ENCODE measurements at regions not wholly inside any gene's neighbourhood (a gene's known extent, or its start where the extent isn't known, plus 50 kb on each side); places are given as distances from the start of the nearest gene placed in this dataset.
"Not testable (repeated sequence)": the region's sequence is repeated elsewhere in the genome, so short reads cannot be mapped to it uniquely, and the experiment has no call there.

- not testable (repeated sequence) for H3K9me3 ChIP-seq (ENCODE audit: control insufficient read depth, low read length); H3K27me3 ChIP-seq (replicated peaks; ENCODE audit: control insufficient read depth, insufficient read depth, low read length, poor library complexity, severe bottlenecking); H3K4me1 ChIP-seq (ENCODE audit: control insufficient read depth, insufficient read depth, low read length, poor library complexity, severe bottlenecking); H3K36me3 ChIP-seq (ENCODE audit: control insufficient read depth, insufficient read depth, low read length); H3K4me3 ChIP-seq (ENCODE audit: insufficient read depth, low read depth, low read length, poor library complexity, severe bottlenecking); H3K27ac ChIP-seq (ENCODE audit: insufficient read depth, low read length, poor library complexity, severe bottlenecking); DNase-seq
Observed at GRCh38 chr12:31791265-31791664, 62.4 kb upstream of the AMN1 start.

GRCh38 chr12:31790759-31791158, 61.9 kb upstream of the AMN1 start:
- Histone ChIP-seq H3K4me1 (ENCODE audit: control insufficient read depth, insufficient read depth, low read length, poor library complexity, severe bottlenecking) (no peaks in the 10 kb centered on the region), H3K27ac (ENCODE audit: insufficient read depth, low read length, poor library complexity, severe bottlenecking) (no peak overlapping the region), H3K4me3 (ENCODE audit: insufficient read depth, low read depth, low read length, poor library complexity, severe bottlenecking) (no peak overlapping the region), H3K9me3 (ENCODE audit: control insufficient read depth, low read length) (no peaks in the 10 kb centered on the region), H3K27me3 (replicated peaks; ENCODE audit: control insufficient read depth, insufficient read depth, low read length, poor library complexity, severe bottlenecking) (no peaks in the 10 kb centered on the region), H3K36me3 (ENCODE audit: control insufficient read depth, insufficient read depth, low read length) (no peaks in the 10 kb centered on the region)
- DNase-seq, result no peak

- no peaks in the 10 kb centered on the region for H3K36me3 ChIP-seq (ENCODE audit: control insufficient read depth, insufficient read depth, low read length)
- H3K4me1 ChIP-seq (ENCODE audit: control insufficient read depth, insufficient read depth, low read length, poor library complexity, severe bottlenecking), result no peaks in the 10 kb centered on the region
- H3K4me3 ChIP-seq (ENCODE audit: insufficient read depth, low read depth, low read length, poor library complexity, severe bottlenecking), result no peak overlapping the region
- DNase-seq, result no peak
- no peaks in the 10 kb centered on the region for H3K9me3 ChIP-seq (ENCODE audit: control insufficient read depth, low read length)
- H3K27me3 ChIP-seq (replicated peaks; ENCODE audit: control insufficient read depth, insufficient read depth, low read length, poor library complexity, severe bottlenecking), result no peaks in the 10 kb centered on the region
- H3K27ac ChIP-seq (ENCODE audit: insufficient read depth, low read length, poor library complexity, severe bottlenecking), result no peak overlapping the region
Observed at GRCh38 chr12:31785318-31785717, 56.5 kb upstream of the AMN1 start.

GRCh38 chr12:31783996-31784645, 55.3 kb upstream of the AMN1 start:
- Histone ChIP-seq H3K4me1 (ENCODE audit: control insufficient read depth, insufficient read depth, low read length, poor library complexity, severe bottlenecking) (no peaks in the 10 kb centered on the region), H3K27me3 (replicated peaks; ENCODE audit: control insufficient read depth, insufficient read depth, low read length, poor library complexity, severe bottlenecking) (no peaks in the 10 kb centered on the region), H3K9me3 (ENCODE audit: control insufficient read depth, low read length) (no peaks in the 10 kb centered on the region), H3K27ac (ENCODE audit: insufficient read depth, low read length, poor library complexity, severe bottlenecking) (no peak overlapping the region), H3K4me3 (ENCODE audit: insufficient read depth, low read depth, low read length, poor library complexity, severe bottlenecking) (no peak overlapping the region), H3K36me3 (ENCODE audit: control insufficient read depth, insufficient read depth, low read length) (no peaks in the 10 kb centered on the region)
- DNase-seq, result no peak

- no peaks in the 10 kb centered on the region for H3K4me1 ChIP-seq (ENCODE audit: control insufficient read depth, insufficient read depth, low read length, poor library complexity, severe bottlenecking)
- no peaks in the 10 kb centered on the region for H3K9me3 ChIP-seq (ENCODE audit: control insufficient read depth, low read length)
- no peaks in the 10 kb centered on the region for H3K36me3 ChIP-seq (ENCODE audit: control insufficient read depth, insufficient read depth, low read length)
- no peak overlapping the region for H3K4me3 ChIP-seq (ENCODE audit: insufficient read depth, low read depth, low read length, poor library complexity, severe bottlenecking)
- no peaks in the 10 kb centered on the region for H3K27me3 ChIP-seq (replicated peaks; ENCODE audit: control insufficient read depth, insufficient read depth, low read length, poor library complexity, severe bottlenecking)
- no peak overlapping the region for H3K27ac ChIP-seq (ENCODE audit: insufficient read depth, low read length, poor library complexity, severe bottlenecking)
- DNase-seq, result no peak
Observed at GRCh38 chr12:31783556-31783955, 54.7 kb upstream of the AMN1 start.

- Histone ChIP-seq H3K27ac (ENCODE audit: insufficient read depth, low read length, poor library complexity, severe bottlenecking) (no peak overlapping the region), H3K4me3 (ENCODE audit: insufficient read depth, low read depth, low read length, poor library complexity, severe bottlenecking) (no peak overlapping the region), H3K27me3 (replicated peaks; ENCODE audit: control insufficient read depth, insufficient read depth, low read length, poor library complexity, severe bottlenecking) (no peaks in the 10 kb centered on the region), H3K36me3 (ENCODE audit: control insufficient read depth, insufficient read depth, low read length) (no peaks in the 10 kb centered on the region), H3K4me1 (ENCODE audit: control insufficient read depth, insufficient read depth, low read length, poor library complexity, severe bottlenecking) (no peaks in the 10 kb centered on the region), H3K9me3 (ENCODE audit: control insufficient read depth, low read length) (no peaks in the 10 kb centered on the region)
- DNase-seq, result no peak
Observed at GRCh38 chr12:31781894-31782540, 53.2 kb upstream of the AMN1 start.

- no peaks in the 10 kb centered on the region for H3K4me1 ChIP-seq (ENCODE audit: control insufficient read depth, insufficient read depth, low read length, poor library complexity, severe bottlenecking)
- no peak for DNase-seq
- no peaks in the 10 kb centered on the region for H3K27me3 ChIP-seq (replicated peaks; ENCODE audit: control insufficient read depth, insufficient read depth, low read length, poor library complexity, severe bottlenecking)
- H3K36me3 ChIP-seq (ENCODE audit: control insufficient read depth, insufficient read depth, low read length), result no peaks in the 10 kb centered on the region
- H3K27ac ChIP-seq (ENCODE audit: insufficient read depth, low read length, poor library complexity, severe bottlenecking), result no peak overlapping the region
- H3K4me3 ChIP-seq (ENCODE audit: insufficient read depth, low read depth, low read length, poor library complexity, severe bottlenecking), result no peak overlapping the region
- H3K9me3 ChIP-seq (ENCODE audit: control insufficient read depth, low read length), result no peaks in the 10 kb centered on the region
Observed at GRCh38 chr12:31780096-31780495, 51.3 kb upstream of the AMN1 start.

GRCh38 chr12:31778687-31779086, 49.9 kb upstream of the AMN1 start:
- no peaks in the 10 kb centered on the region for H3K27me3 ChIP-seq (replicated peaks; ENCODE audit: control insufficient read depth, insufficient read depth, low read length, poor library complexity, severe bottlenecking)
- no peaks in the 10 kb centered on the region for H3K9me3 ChIP-seq (ENCODE audit: control insufficient read depth, low read length)
- no peaks in the 10 kb centered on the region for H3K4me1 ChIP-seq (ENCODE audit: control insufficient read depth, insufficient read depth, low read length, poor library complexity, severe bottlenecking)
- DNase-seq, result no peak
- no peak overlapping the region for H3K27ac ChIP-seq (ENCODE audit: insufficient read depth, low read length, poor library complexity, severe bottlenecking)
- no peak overlapping the region for H3K4me3 ChIP-seq (ENCODE audit: insufficient read depth, low read depth, low read length, poor library complexity, severe bottlenecking)
- no peaks in the 10 kb centered on the region for H3K36me3 ChIP-seq (ENCODE audit: control insufficient read depth, insufficient read depth, low read length)
